Esophagus squamous epithelium (tissue), 5 donors: ENCODE measurements at regions not wholly inside any gene's neighbourhood (a gene's known extent, or its start where the extent isn't known, plus 50 kb on each side); places are given as distances from the start of the nearest gene placed in this dataset.

Experiments used
- DNase-seq: peaks from one replicate; lab custom pipeline; 2025; lab: John Stamatoyannopoulos, UW
- H3K27ac ChIP-seq, 4 donors: fragments of 200-600 bp; sonication (generic); one replicate each; pipeline ENCODE4 v1.5.1; 2016 to 2019; ENCODE audit warnings: mild to moderate bottlenecking in 1 of 4
- H3K27me3 ChIP-seq, 4 donors: fragments of 200-600 bp; sonication (generic); 1 replicate in 3 of 4; 2 replicates in 1 of 4; pipeline versions ENCODE4 v1.5.1 to v1.6.0; 2017 to 2021; ENCODE audit warnings: antibody characterized with exemption in 1 of 4
- H3K36me3 ChIP-seq, 3 donors: fragments of 200-600 bp; sonication (generic); one replicate each; pipeline ENCODE4 v1.5.1; 2016 to 2019
- H3K4me1 ChIP-seq, 3 donors: fragments of 200-600 bp; sonication (generic); one replicate each; pipeline ENCODE4 v1.5.1; 2017 to 2019
- H3K4me3 ChIP-seq, 4 donors: fragments of 200-600 bp; sonication (generic); 1 replicate in 3 of 4; 2 replicates in 1 of 4; pipeline ENCODE4 v1.5.1; 2016 to 2019; ENCODE audit warnings: mild to moderate bottlenecking in 2 of 4, moderate library complexity in 1 of 4
- H3K9me3 ChIP-seq, 3 donors: fragments of 200-600 bp; sonication (generic); one replicate each; pipeline ENCODE4 v1.5.1; 2016 to 2019
- POLR2A ChIP-seq, 4 donors: fragments of 450-650 bp; IDR thresholded peaks; one replicate each; pipeline ENCODE4 v1.6.1; 2017; ENCODE audit warnings: antibody characterized with exemption in 4 of 4, mild to moderate bottlenecking in 4 of 4, moderate library complexity in 3 of 4
- WGBS, 2 donors: methylation state at CpG; one replicate each; pipeline ENCODE4 v1.1.5; 2018; 5-methylcytosine and 5-hydroxymethylcytosine counted together
- intact Hi-C: fragments of 100-400 bp; cut with DNase I; formaldehyde crosslinking; loops from one replicate; pipeline ENCODE4 v1.15.0; 2022
- TF ChIP-seq, protein P1 (sequence below), 6 experiments: fragments of 450-650 bp in 4 of 6; fragments of 200-600 bp in 2 of 6; sonication (generic) in 2 of 6; IDR thresholded peaks; one replicate each; pipeline ENCODE4 v1.5.1; 2016 to 2019; ENCODE audit warnings: antibody characterized with exemption in 6 of 6, mild to moderate bottlenecking in 4 of 6, moderate library complexity in 4 of 6
- donor health status: DM: yes; HTN: yes; CAD: no.

DNA sequence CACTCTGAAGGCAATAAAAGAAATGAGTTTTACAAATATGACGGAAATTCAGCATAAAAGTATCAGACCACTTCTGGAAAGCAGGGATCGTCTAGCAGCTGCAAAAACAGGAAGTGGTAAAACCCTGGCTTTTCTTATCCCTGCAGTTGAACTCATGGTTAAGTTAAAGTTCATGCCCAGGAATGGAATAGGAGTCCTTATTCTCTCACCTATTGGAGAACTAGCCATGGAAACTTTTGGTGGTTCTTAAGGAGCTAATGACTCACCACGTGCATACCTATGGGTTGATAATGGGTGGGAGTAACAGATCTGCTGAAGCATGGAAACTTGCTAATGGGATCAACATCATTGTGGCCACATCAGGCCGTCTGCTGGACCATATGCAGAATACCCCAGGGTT, 93.5 kb upstream of the RGMB start:
- TF ChIP-seq, protein P1, sequence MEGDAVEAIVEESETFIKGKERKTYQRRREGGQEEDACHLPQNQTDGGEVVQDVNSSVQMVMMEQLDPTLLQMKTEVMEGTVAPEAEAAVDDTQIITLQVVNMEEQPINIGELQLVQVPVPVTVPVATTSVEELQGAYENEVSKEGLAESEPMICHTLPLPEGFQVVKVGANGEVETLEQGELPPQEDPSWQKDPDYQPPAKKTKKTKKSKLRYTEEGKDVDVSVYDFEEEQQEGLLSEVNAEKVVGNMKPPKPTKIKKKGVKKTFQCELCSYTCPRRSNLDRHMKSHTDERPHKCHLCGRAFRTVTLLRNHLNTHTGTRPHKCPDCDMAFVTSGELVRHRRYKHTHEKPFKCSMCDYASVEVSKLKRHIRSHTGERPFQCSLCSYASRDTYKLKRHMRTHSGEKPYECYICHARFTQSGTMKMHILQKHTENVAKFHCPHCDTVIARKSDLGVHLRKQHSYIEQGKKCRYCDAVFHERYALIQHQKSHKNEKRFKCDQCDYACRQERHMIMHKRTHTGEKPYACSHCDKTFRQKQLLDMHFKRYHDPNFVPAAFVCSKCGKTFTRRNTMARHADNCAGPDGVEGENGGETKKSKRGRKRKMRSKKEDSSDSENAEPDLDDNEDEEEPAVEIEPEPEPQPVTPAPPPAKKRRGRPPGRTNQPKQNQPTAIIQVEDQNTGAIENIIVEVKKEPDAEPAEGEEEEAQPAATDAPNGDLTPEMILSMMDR (IDR thresholded peaks at IDR 0.05), result no peak
- no peak for TF ChIP-seq POLR2A (IDR thresholded peaks at IDR 0.05)
- intact Hi-C loops, result no loop called here
- H3K36me3 ChIP-seq, result no peaks in the 10 kb centered on the region
- DNase-seq, result no peak
- H3K27ac ChIP-seq, result no peak overlapping the region
- no peaks in the 10 kb centered on the region for H3K4me1 ChIP-seq
- no peaks in the 10 kb centered on the region for H3K9me3 ChIP-seq
- WGBS, 2 donors, result 47 to 60% methylated on average over 4 of the region's 4 CpGs
- H3K4me3 ChIP-seq, result no peak overlapping the region
- H3K27me3 ChIP-seq, result no peaks in the 10 kb centered on the region

DNA sequence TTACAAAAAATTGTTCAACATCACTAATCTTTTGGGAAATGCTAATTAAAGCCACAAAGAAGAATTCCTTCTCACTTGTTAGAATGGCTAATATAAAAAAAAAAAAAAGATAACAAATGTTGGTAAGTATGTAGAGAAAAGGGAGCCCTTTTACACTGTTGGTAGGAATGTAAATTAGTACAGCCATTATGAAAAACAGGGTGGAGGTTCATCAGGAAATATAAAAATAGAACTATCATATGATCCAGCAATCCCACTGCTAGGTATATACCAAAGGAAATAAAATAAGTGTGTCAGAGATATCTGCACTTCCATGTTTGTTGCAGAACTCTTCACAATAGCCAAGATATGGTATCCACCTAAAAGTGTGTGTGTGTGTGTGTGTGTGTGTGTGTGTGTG, 83.5 kb upstream of the RGMB start:
- no peaks in the 10 kb centered on the region for H3K27me3 ChIP-seq
- no peaks in the 10 kb centered on the region for H3K9me3 ChIP-seq
- no peak overlapping the region for H3K4me3 ChIP-seq
- no peaks in the 10 kb centered on the region for H3K4me1 ChIP-seq
- intact Hi-C loops, result no loop called here
- H3K27ac ChIP-seq, result no peak overlapping the region
- TF ChIP-seq, protein P1 (IDR thresholded peaks at IDR 0.05), result no peak
- no peak for TF ChIP-seq POLR2A (IDR thresholded peaks at IDR 0.05)
- no peak for DNase-seq
- no peaks in the 10 kb centered on the region for H3K36me3 ChIP-seq

DNA sequence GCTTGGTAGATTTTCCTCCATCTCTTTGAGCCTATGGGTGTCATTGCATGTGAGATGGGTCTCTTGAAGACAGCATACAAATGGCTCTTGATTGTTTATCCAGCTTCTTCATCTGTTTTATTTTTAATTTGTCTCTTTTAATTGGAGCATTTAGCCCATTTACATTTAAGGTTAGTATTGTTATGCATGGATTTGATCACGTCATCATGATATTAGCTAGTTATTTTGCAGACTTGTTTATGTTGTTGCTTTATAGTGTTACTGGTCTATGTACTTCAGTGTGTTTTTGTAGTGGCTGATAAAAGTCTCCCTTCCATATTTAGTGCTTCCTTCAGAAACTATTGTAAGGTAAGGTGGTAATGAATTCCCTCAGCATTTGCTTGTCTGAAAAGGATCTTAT, 78.6 kb upstream of the RGMB start:
- H3K36me3 ChIP-seq, result no peaks in the 10 kb centered on the region
- H3K4me3 ChIP-seq, result no peak overlapping the region
- intact Hi-C loops, result no loop called here
- WGBS, 2 donors, result 85 to 93% methylated on average over 1 of the region's 1 CpG
- no peaks in the 10 kb centered on the region for H3K27me3 ChIP-seq
- H3K27ac ChIP-seq, result no peak overlapping the region
- H3K4me1 ChIP-seq, result no peaks in the 10 kb centered on the region
- DNase-seq, result no peak
- TF ChIP-seq, protein P1 (IDR thresholded peaks at IDR 0.05), result no peak
- no peak for TF ChIP-seq POLR2A (IDR thresholded peaks at IDR 0.05)
- H3K9me3 ChIP-seq, result no peaks in the 10 kb centered on the region

DNA sequence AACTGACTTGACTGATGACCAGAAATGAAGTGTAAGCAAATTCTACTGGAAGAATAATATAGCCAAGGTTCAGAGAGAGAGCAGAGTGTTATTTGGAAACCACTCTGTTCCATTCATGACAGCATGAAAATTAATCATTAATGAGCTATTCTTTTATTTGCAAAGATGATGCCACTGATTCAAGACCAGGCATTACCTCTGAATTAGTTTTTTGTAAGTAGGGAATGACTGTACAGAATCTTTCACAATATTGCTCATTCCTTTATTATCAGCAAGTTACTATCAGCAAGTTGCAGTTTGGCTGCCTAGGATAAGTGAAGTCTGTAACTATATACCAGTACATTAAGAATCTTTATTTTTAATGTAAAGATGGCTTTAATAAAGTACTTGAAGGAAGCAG, 75.1 kb upstream of the RGMB start:
- Histone ChIP-seq H3K27ac (no peak overlapping the region), H3K36me3 (no peaks in the 10 kb centered on the region), H3K4me3 (no peak overlapping the region), H3K4me1 (no peaks in the 10 kb centered on the region), H3K27me3 (no peaks in the 10 kb centered on the region), H3K9me3 (peaks cover 0 to 7% (median 0%) of the 10 kb centered on the region in 3 donors)
- intact Hi-C loops, result no loop called here
- no peak for DNase-seq
- TF ChIP-seq, protein P1 (IDR thresholded peaks at IDR 0.05), result no peak
- TF ChIP-seq POLR2A (IDR thresholded peaks at IDR 0.05), result no peak

DNA sequence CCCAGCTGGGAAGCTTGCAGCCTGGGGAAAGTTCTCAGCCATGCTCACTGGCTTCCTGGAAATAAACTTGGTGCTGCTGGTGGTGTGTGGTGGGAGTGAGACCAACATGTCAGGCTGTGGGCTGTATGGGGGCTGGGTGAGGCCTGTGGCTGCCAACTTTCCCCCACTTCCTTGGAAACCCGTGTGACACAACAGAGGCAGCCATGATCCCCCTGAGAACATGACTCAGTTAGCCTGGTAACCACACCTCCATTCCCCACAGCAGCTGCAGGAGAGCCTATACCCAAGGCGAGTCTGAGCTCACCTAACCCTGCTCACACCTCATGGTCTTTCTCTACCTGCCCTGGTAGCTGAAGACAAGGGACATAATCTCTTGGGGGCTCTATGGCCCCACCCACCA, 72.7 kb upstream of the RGMB start:
- H3K9me3 ChIP-seq, result peaks cover 0 to 7% (median 0%) of the 10 kb centered on the region in 3 donors
- no peak overlapping the region for H3K4me3 ChIP-seq
- no peaks in the 10 kb centered on the region for H3K4me1 ChIP-seq
- no peak for TF ChIP-seq POLR2A (IDR thresholded peaks at IDR 0.05)
- TF ChIP-seq, protein P1 (IDR thresholded peaks at IDR 0.05), result no peak
- no peaks in the 10 kb centered on the region for H3K36me3 ChIP-seq
- WGBS, 2 donors, result 50 to 67% methylated on average over 1 to 2 of the region's 2 CpGs
- intact Hi-C loops, result no loop called here
- H3K27ac ChIP-seq, result no peak overlapping the region
- DNase-seq, result no peak
- H3K27me3 ChIP-seq, result no peaks in the 10 kb centered on the region
